H1 (cell line): ENCODE measurements at regions not wholly inside any gene's neighbourhood (a gene's known extent, or its start where the extent isn't known, plus 50 kb on each side); places are given as distances from the start of the nearest gene placed in this dataset.

Experiments
- CTCF ChIA-PET: fragments of 300-600 bp; sonication (Branson Sonifier 250); formaldehyde crosslinking; loops from one replicate; lab custom pipeline; 2021; ENCODE audit not compliant: partially characterized antibody; lab: Charles Lee
- POLR2A ChIA-PET: fragments of 300-600 bp; sonication (Branson Sonifier 250); formaldehyde crosslinking; loops from one replicate; lab custom pipeline; 2021; ENCODE audit warnings: inconsistent platforms; ENCODE audit not compliant: partially characterized antibody; lab: Charles Lee
- DNase-seq, 2 experiments: peaks; one replicate each; pipeline versions ENCODE4 v3.0.0 to v3.0.0-alpha.2; 2010 to 2022; ENCODE audit warnings: low spot score in 2 of 2, low read depth in 1 of 2, mixed read lengths in 1 of 2
- FAIRE-seq: peaks from 2 replicates; lab custom pipeline; 2011; peaks lifted over from hg19 to GRCh38; lab: Jason Lieb, UNC
- H2AFZ ChIP-seq: 2 replicates; pipeline ENCODE4 v1.8.1; 2012; ENCODE audit warnings: low read length, inconsistent platforms
- H2AK5ac ChIP-seq: 2 replicates; pipeline ENCODE4 v1.6.1; 2013; ENCODE audit warnings: low read depth, low read length
- H2BK120ac ChIP-seq: replicated peaks from 2 replicates; pipeline ENCODE3; 2013; ENCODE audit warnings: low read depth, low read length, inconsistent platforms
- H2BK12ac ChIP-seq: 2 replicates; pipeline ENCODE4 v1.6.1; 2013; ENCODE audit warnings: low read depth, low read length
- H2BK15ac ChIP-seq: 2 replicates; pipeline ENCODE4 v1.6.1; 2013; ENCODE audit warnings: low read length
- H2BK20ac ChIP-seq: 2 replicates; pipeline ENCODE4 v1.6.1; 2013; ENCODE audit warnings: low read length
- H2BK5ac ChIP-seq: 2 replicates; pipeline ENCODE4 v1.6.1; 2013; ENCODE audit warnings: low read depth, low read length
- H3K14ac ChIP-seq: 2 replicates; pipeline ENCODE4 v1.6.1; 2013; ENCODE audit warnings: inconsistent platforms; ENCODE audit not compliant: insufficient read length
- H3K18ac ChIP-seq: 2 replicates; pipeline ENCODE4 v1.6.1; 2013; ENCODE audit warnings: low read length; ENCODE audit errors: extremely low read depth
- H3K23ac ChIP-seq: 2 replicates; pipeline ENCODE4 v1.6.1; 2013; ENCODE audit warnings: inconsistent platforms; ENCODE audit not compliant: insufficient read length
- H3K23me2 ChIP-seq: 2 replicates; pipeline ENCODE4 v1.6.1; 2013; ENCODE audit warnings: low read depth, low read length
- H3K27ac ChIP-seq: 2 replicates; pipeline ENCODE4 v1.6.1; 2011; ENCODE audit warnings: low read depth, low read length, inconsistent platforms
- H3K27me3 ChIP-seq, 4 experiments: replicated peaks in 1 of 4; 1 replicate in 1 of 4; 2 replicates in 3 of 4; pipeline versions ENCODE4 v1.6.1 to v1.8.1; 2011 to 2013; ENCODE audit warnings: low read length in 3 of 4, mild to moderate bottlenecking in 3 of 4, inconsistent platforms in 2 of 4, mixed read lengths in 2 of 4, moderate library complexity in 1 of 4; ENCODE audit not compliant: control insufficient read depth in 3 of 4, insufficient read depth in 3 of 4; ENCODE audit errors: extremely low read depth in 1 of 4
- H3K36me3 ChIP-seq, 4 experiments: 2 replicates each; pipeline versions ENCODE4 v1.6.1 to v1.8.1; 2011 to 2013; ENCODE audit warnings: mild to moderate bottlenecking in 4 of 4, low read length in 3 of 4, moderate library complexity in 2 of 4, control low read depth in 1 of 4, inconsistent platforms in 1 of 4; ENCODE audit not compliant: insufficient read depth in 4 of 4, control insufficient read depth in 2 of 4
- H3K4ac ChIP-seq: replicated peaks from 2 replicates; pipeline ENCODE3; 2013; ENCODE audit warnings: low read length, low read depth, mixed read lengths, inconsistent platforms; ENCODE audit not compliant: insufficient read length
- H3K4me1 ChIP-seq, 4 experiments: replicated peaks in 1 of 4; 1 replicate in 1 of 4; 2 replicates in 3 of 4; pipeline versions ENCODE4 v1.6.1 to v1.8.1; 2011 to 2013; ENCODE audit warnings: low read length in 3 of 4, inconsistent platforms in 2 of 4, mixed read lengths in 1 of 4; ENCODE audit not compliant: insufficient read depth in 4 of 4, control insufficient read depth in 3 of 4
- H3K4me2 ChIP-seq, 2 experiments: 2 replicates each; pipeline versions ENCODE4 v1.6.1 to v1.8.1; 2011 to 2013; ENCODE audit warnings: low read depth in 2 of 2, low read length in 2 of 2, control low read depth in 1 of 2, inconsistent platforms in 1 of 2, mild to moderate bottlenecking in 1 of 2; ENCODE audit not compliant: insufficient read depth in 1 of 2
- H3K4me3 ChIP-seq, 4 experiments: fragments of 200-600, 300-600 bp in 1 of 4; sonication (generic), shearing (Covaris generic), sonication (Bioruptor Twin) in 1 of 4; 2 replicates each; pipeline versions ENCODE4 v1.5.1 to v1.8.1; 2011 to 2016; ENCODE audit warnings: low read length in 4 of 4, low read depth in 3 of 4, control low read depth in 2 of 4, inconsistent platforms in 2 of 4, mild to moderate bottlenecking in 2 of 4, mixed read lengths in 1 of 4, moderate library complexity in 1 of 4; ENCODE audit not compliant: insufficient read depth in 2 of 4; ENCODE audit errors: extremely low read depth in 1 of 4
- H3K56ac ChIP-seq: replicated peaks from 2 replicates; pipeline ENCODE3; 2013; ENCODE audit warnings: low read depth, mild to moderate bottlenecking, mixed read lengths, low read length, inconsistent platforms; ENCODE audit not compliant: insufficient read length
- H3K79me1 ChIP-seq: 2 replicates; pipeline ENCODE4 v1.6.1; 2013; ENCODE audit warnings: low read depth, low read length, control low read depth
- H3K79me2 ChIP-seq, 2 experiments: 2 replicates each; pipeline versions ENCODE4 v1.6.1 to v1.8.1; 2012 to 2013; ENCODE audit warnings: low read length in 2 of 2, mild to moderate bottlenecking in 2 of 2, inconsistent platforms in 1 of 2; ENCODE audit not compliant: insufficient read depth in 2 of 2, control insufficient read depth in 1 of 2
- H3K9ac ChIP-seq, 4 experiments: replicated peaks in 1 of 4; 1 replicate in 1 of 4; 2 replicates in 3 of 4; pipeline versions ENCODE4 v1.6.1 to v1.8.1; 2011 to 2013; ENCODE audit warnings: low read depth in 3 of 4, low read length in 3 of 4, control low read depth in 2 of 4, mild to moderate bottlenecking in 2 of 4, moderate library complexity in 2 of 4, inconsistent platforms in 1 of 4; ENCODE audit errors: extremely low read depth in 1 of 4
- H3K9me3 ChIP-seq, 2 experiments: 2 replicates each; pipeline versions ENCODE4 v1.6.1 to v1.8.1; 2012 to 2013; ENCODE audit warnings: mild to moderate bottlenecking in 2 of 2, moderate library complexity in 2 of 2, control low read depth in 1 of 2, inconsistent platforms in 1 of 2, low read depth in 1 of 2, low read length in 1 of 2, mixed read lengths in 1 of 2; ENCODE audit not compliant: insufficient read depth in 2 of 2
- H4K20me1 ChIP-seq, 2 experiments: replicated peaks in 1 of 2; 2 replicates each; pipeline versions ENCODE3 to v1.8.1; 2011 to 2013; ENCODE audit warnings: inconsistent platforms in 2 of 2, low read length in 2 of 2, mild to moderate bottlenecking in 1 of 2; ENCODE audit not compliant: insufficient read depth in 2 of 2, control insufficient read depth in 1 of 2
- H4K5ac ChIP-seq: 2 replicates; pipeline ENCODE4 v1.6.1; 2013; ENCODE audit warnings: low read length, low read depth, mixed read lengths, inconsistent platforms; ENCODE audit not compliant: insufficient read length
- H4K8ac ChIP-seq: 2 replicates; pipeline ENCODE4 v1.8.0; 2013; ENCODE audit warnings: mild to moderate bottlenecking, moderate library complexity, low read length, inconsistent platforms; ENCODE audit not compliant: insufficient read depth; ENCODE audit errors: extremely low read depth
- H4K91ac ChIP-seq: replicated peaks from 2 replicates; pipeline ENCODE3; 2013; ENCODE audit warnings: low read length, mixed read lengths, inconsistent platforms; ENCODE audit not compliant: insufficient read length
- FOSL1 ChIP-seq: IDR thresholded peaks from 2 replicates; pipeline ENCODE4 v1.6.1; 2011; ENCODE audit warnings: mild to moderate bottlenecking, low read depth, low read length, moderate library complexity; ENCODE audit not compliant: insufficient read depth
- JUN ChIP-seq: IDR thresholded peaks from 2 replicates; pipeline ENCODE4 v1.6.1; 2011; ENCODE audit warnings: low read depth, mild to moderate bottlenecking, improper control_type of control experiment, low read length
- MAFK ChIP-seq: IDR thresholded peaks from 2 replicates; pipeline ENCODE4 v1.6.1; 2012; ENCODE audit warnings: low read depth, mild to moderate bottlenecking, improper control_type of control experiment, low read length
- POLR2A ChIP-seq, 2 experiments: IDR thresholded peaks; 1 replicate in 1 of 2; 2 replicates in 1 of 2; pipeline ENCODE4 v1.6.1; 2011; ENCODE audit warnings: low read depth in 2 of 2, low read length in 2 of 2, mild to moderate bottlenecking in 2 of 2; ENCODE audit errors: control extremely low read depth in 1 of 2
- SIX5 ChIP-seq: IDR thresholded peaks from 2 replicates; pipeline ENCODE4 v1.6.1; 2011; ENCODE audit warnings: mild to moderate bottlenecking, low read depth, low read length
- TF ChIP-seq, protein P1 (sequence below): IDR thresholded peaks from 2 replicates; pipeline ENCODE4 v1.6.1; 2012; ENCODE audit warnings: inconsistent platforms

DNA sequence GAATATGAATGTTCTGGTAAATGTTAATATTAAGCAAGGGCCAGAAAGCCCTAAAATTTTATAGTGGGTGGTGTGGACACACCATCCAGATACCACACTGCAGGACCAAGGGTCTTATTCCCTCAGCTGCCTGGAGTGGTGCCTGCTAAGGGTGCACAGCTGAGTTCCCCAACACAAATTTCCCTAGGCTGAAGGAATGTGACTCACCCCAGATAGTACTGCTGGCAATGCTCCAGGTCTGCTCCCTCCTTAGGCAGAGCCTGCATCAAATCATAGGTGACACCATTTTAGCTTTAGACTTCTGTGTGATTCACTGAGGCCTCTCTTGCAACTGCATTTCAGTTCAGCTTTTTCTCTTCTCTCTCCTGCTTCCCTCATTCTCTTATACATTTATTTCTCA, 321.1 kb downstream of the SATB2 start:
- H2BK12ac ChIP-seq: no peak overlapping the region
- no peak overlapping the region for H2AK5ac ChIP-seq
- H3K23me2 ChIP-seq: no peaks in the 10 kb centered on the region
- DNase-seq (no peak), FAIRE-seq (no peak)
- no peaks in the 10 kb centered on the region for H4K20me1 ChIP-seq
- no peak overlapping the region for H3K4me3 ChIP-seq
- no peak overlapping the region for H4K91ac ChIP-seq
- H2BK15ac ChIP-seq: no peak overlapping the region
- no peaks in the 10 kb centered on the region for H3K27me3 ChIP-seq
- H3K4ac ChIP-seq: no peak overlapping the region
- no peaks in the 10 kb centered on the region for H3K79me1 ChIP-seq
- H3K23ac ChIP-seq: no peak overlapping the region
- POLR2A ChIA-PET: no interaction called here
- H3K56ac ChIP-seq: no peak overlapping the region
- no peak overlapping the region for H4K5ac ChIP-seq
- no peak overlapping the region for H2AFZ ChIP-seq
- H3K79me2 ChIP-seq: no peaks in the 10 kb centered on the region
- no peak overlapping the region for H3K4me2 ChIP-seq
- CTCF ChIA-PET: interaction anchor here (0.6 to 0.8 kb wide), 2 partner anchors 9 to 15 kb away, joined by 3 read pairs; no protein-coding TSS in a partner anchor
- H4K8ac ChIP-seq: no peak overlapping the region
- no peaks in the 10 kb centered on the region for H3K4me1 ChIP-seq
- H3K27ac ChIP-seq: no peak overlapping the region
- no peak overlapping the region for H3K18ac ChIP-seq
- no peak overlapping the region for H2BK120ac ChIP-seq
- H3K14ac ChIP-seq: no peak overlapping the region
- no peak overlapping the region for H2BK5ac ChIP-seq
- H3K9ac ChIP-seq: no peak overlapping the region
- H2BK20ac ChIP-seq: no peak overlapping the region
- no peaks in the 10 kb centered on the region for H3K36me3 ChIP-seq
- H3K9me3 ChIP-seq: peaks cover 7 to 8% of the 10 kb centered on the region in 2 experiments; a peak in 2 of 4 replicates
- TF ChIP-seq, protein P1, sequence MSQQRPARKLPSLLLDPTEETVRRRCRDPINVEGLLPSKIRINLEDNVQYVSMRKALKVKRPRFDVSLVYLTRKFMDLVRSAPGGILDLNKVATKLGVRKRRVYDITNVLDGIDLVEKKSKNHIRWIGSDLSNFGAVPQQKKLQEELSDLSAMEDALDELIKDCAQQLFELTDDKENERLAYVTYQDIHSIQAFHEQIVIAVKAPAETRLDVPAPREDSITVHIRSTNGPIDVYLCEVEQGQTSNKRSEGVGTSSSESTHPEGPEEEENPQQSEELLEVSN: no peak
- TF ChIP-seq JUN (no peak), SIX5 (no peak), FOSL1 (no peak), POLR2A (IDR thresholded peaks at IDR 0.05; ENCODE audit: control extremely low read depth in 1 of 2, low read depth in 2 of 2, low read length in 2 of 2) (no peak), MAFK (no peak)
